SK-N-MC (cell line): ENCODE measurements at regions not wholly inside any gene's neighbourhood (a gene's known extent, or its start where the extent isn't known, plus 50 kb on each side); places are given as distances from the start of the nearest gene placed in this dataset.

Experiments
- DNase-seq: peaks from one replicate; pipeline ENCODE4 v3.0.0-alpha.2; 2011; ENCODE audit warnings: low read depth, low spot score
- H3K27ac ChIP-seq: fragments of 200-600 bp; sonication (generic); 2 replicates; pipeline ENCODE4 v1.5.1; 2016; ENCODE audit warnings: mixed run types
- H3K36me3 ChIP-seq: fragments of 200-600 bp; sonication (generic); 2 replicates; pipeline ENCODE4 v1.6.1; 2017; ENCODE audit warnings: antibody characterized with exemption, low read length, mixed read lengths; ENCODE audit not compliant: insufficient read depth
- H3K4me3 ChIP-seq: fragments of 200-600 bp; sonication (generic); 2 replicates; pipeline ENCODE4 v1.5.1; 2016
- H3K9ac ChIP-seq: fragments of 200-600 bp; sonication (generic); 2 replicates; pipeline ENCODE4 v1.8.0; 2017; ENCODE audit warnings: mixed run types, mixed read lengths; ENCODE audit not compliant: insufficient read length
- H3K9me3 ChIP-seq: fragments of 200-600 bp; sonication (generic); 2 replicates; pipeline ENCODE4 v1.6.1; 2017; ENCODE audit warnings: low read depth, mild to moderate bottlenecking, antibody characterized with exemption, low read length, moderate library complexity, mixed read lengths
- EZH2 ChIP-seq: fragments of 200-600 bp; sonication (generic); IDR thresholded peaks from one replicate; pipeline ENCODE4 v1.6.1; 2017; ENCODE audit warnings: antibody characterized with exemption
- FOXP2 ChIP-seq: optimal IDR thresholded peaks from 2 replicates; pipeline ENCODE3; 2011; ENCODE audit warnings: mild to moderate bottlenecking, moderate library complexity; ENCODE audit not compliant: insufficient read depth; ENCODE audit errors: extremely low read length, control extremely low read depth
- POLR2AphosphoS5 ChIP-seq: IDR thresholded peaks from 2 replicates; pipeline ENCODE4 v1.6.1; 2012; ENCODE audit warnings: mild to moderate bottlenecking, low read depth, low read length, borderline replicate concordance

GRCh38 chr3:74055061-74055460, 430.3 kb upstream of the PDZRN3 start:
- H3K4me3 ChIP-seq, result no peak overlapping the region
- no peak overlapping the region for H3K27ac ChIP-seq
- no peaks in the 10 kb centered on the region for H3K9me3 ChIP-seq
- H3K36me3 ChIP-seq, result no peaks in the 10 kb centered on the region
- no peak for DNase-seq
- no peak overlapping the region for H3K9ac ChIP-seq
- TF ChIP-seq POLR2AphosphoS5 (no peak), EZH2 (no peak), FOXP2 (no peak)

GRCh38 chr3:74054566-74054965, 429.8 kb upstream of the PDZRN3 start:
- Histone ChIP-seq H3K27ac (no peak overlapping the region), H3K9me3 (no peaks in the 10 kb centered on the region), H3K4me3 (no peak overlapping the region), H3K9ac (no peak overlapping the region), H3K36me3 (no peaks in the 10 kb centered on the region)
- TF ChIP-seq EZH2, result no peak
- no peak for TF ChIP-seq FOXP2
- no peak for TF ChIP-seq POLR2AphosphoS5
- no peak for DNase-seq

- Histone ChIP-seq H3K36me3 (no peaks in the 10 kb centered on the region), H3K4me3 (no peak overlapping the region), H3K9ac (no peak overlapping the region), H3K9me3 (no peaks in the 10 kb centered on the region), H3K27ac (no peak overlapping the region)
- TF ChIP-seq POLR2AphosphoS5 (no peak), FOXP2 (no peak), EZH2 (no peak)
- DNase-seq, result no peak
These were observed 429.3 kb upstream of the PDZRN3 start for GRCh38 chr3:74053970-74054516.

DNA sequence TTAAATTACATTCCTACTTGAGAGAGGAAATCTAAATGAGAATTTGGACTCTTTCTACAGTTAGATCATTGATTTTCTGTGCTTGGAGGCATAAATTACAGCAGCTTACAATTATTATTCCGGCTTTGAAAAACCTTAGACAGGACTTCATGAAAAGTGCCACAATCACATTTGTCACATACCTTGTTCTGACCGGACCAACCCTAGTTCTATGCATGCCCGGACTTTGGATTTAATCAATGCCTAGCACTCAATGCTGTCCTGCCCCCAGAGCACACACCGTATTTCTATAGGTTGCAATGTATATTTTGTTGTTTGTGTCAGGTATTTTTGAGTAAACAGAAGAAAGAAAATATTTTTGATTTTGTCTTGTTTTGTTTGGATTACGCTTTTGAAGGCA, 424.7 kb upstream of the PDZRN3 start:
- DNase-seq, result no peak
- no peaks in the 10 kb centered on the region for H3K36me3 ChIP-seq
- H3K9ac ChIP-seq, result no peak overlapping the region
- H3K27ac ChIP-seq, result no peak overlapping the region
- H3K4me3 ChIP-seq, result no peak overlapping the region
- TF ChIP-seq POLR2AphosphoS5, result no peak
- TF ChIP-seq FOXP2, result no peak
- TF ChIP-seq EZH2, result no peak
- H3K9me3 ChIP-seq, result no peaks in the 10 kb centered on the region

DNA sequence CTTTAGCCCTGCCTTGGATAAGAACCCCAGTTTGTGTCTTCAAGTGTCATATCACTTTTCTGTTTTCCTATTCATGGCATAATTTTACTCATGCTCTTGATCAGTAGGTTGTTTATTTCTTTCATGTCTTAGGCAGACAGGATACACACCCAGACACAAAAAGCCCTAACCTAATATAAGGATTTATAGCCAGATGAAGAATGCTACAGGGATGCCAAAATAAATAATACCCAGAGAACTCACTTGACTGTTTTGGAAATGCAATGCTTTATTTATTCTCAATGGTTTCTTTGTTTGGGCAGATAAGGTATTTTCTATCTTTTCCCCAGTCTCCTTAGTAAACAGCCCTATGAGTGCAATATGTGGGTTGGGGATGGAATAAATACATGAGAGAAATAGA, 424.0 kb upstream of the PDZRN3 start:
- Histone ChIP-seq H3K36me3 (no peaks in the 10 kb centered on the region), H3K9ac (no peak overlapping the region), H3K27ac (no peak overlapping the region), H3K4me3 (no peak overlapping the region), H3K9me3 (no peaks in the 10 kb centered on the region)
- TF ChIP-seq EZH2 (no peak), POLR2AphosphoS5 (no peak), FOXP2 (no peak)
- no peak for DNase-seq

- TF ChIP-seq EZH2, result no peak
- TF ChIP-seq FOXP2, result no peak
- no peak for TF ChIP-seq POLR2AphosphoS5
- no peak for DNase-seq
These were observed 420.3 kb upstream of the PDZRN3 start for GRCh38 chr3:74045000-74045399.

GRCh38 chr3:74041068-74041675, 416.4 kb upstream of the PDZRN3 start:
- no peak overlapping the region for H3K4me3 ChIP-seq
- H3K27ac ChIP-seq, result no peak overlapping the region
- H3K9me3 ChIP-seq, result no peaks in the 10 kb centered on the region
- TF ChIP-seq POLR2AphosphoS5 (no peak), FOXP2 (no peak), EZH2 (no peak)
- no peaks in the 10 kb centered on the region for H3K36me3 ChIP-seq
- H3K9ac ChIP-seq, result no peak overlapping the region
- no peak for DNase-seq

More at GRCh38 chr3:74045000-74045399, 420.3 kb upstream of the PDZRN3 start:
- Histone ChIP-seq H3K27ac (no peak overlapping the region), H3K36me3 (no peaks in the 10 kb centered on the region), H3K9me3 (no peaks in the 10 kb centered on the region), H3K9ac (no peak overlapping the region), H3K4me3 (no peak overlapping the region)

- H3K4me3 ChIP-seq, result no peak overlapping the region
- no peak overlapping the region for H3K9ac ChIP-seq
- no peak overlapping the region for H3K27ac ChIP-seq
- TF ChIP-seq POLR2AphosphoS5 (no peak), EZH2 (no peak), FOXP2 (no peak)
- no peaks in the 10 kb centered on the region for H3K36me3 ChIP-seq
- no peak for DNase-seq
- H3K9me3 ChIP-seq, result no peaks in the 10 kb centered on the region
These were observed 414.4 kb upstream of the PDZRN3 start for GRCh38 chr3:74039105-74039504.

DNA sequence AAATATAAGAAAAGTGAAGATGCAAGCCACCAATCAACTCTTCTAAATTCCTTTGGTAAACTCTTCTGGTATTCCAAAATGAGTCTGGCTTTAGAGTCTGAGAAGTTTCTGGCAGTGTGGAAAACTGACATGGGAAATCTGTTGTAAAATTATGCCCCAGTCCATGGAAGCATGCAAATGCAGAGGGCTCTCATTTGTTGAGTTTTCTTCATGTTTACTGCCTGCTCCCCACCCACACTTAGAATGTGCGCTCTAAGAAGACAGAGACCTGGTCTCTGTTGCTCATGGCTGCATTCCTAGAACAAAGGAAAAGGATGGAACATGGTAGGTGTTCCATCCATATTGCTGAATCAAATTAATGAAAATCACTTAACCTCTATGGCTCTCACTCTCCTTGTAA, 411.8 kb upstream of the PDZRN3 start:
- Histone ChIP-seq H3K27ac (no peak overlapping the region), H3K4me3 (no peak overlapping the region), H3K9ac (no peak overlapping the region), H3K36me3 (no peaks in the 10 kb centered on the region), H3K9me3 (no peaks in the 10 kb centered on the region)
- DNase-seq, result no peak
- TF ChIP-seq EZH2 (no peak), FOXP2 (no peak), POLR2AphosphoS5 (no peak)
